Pons (tissue), 1 donor: ENCODE measurements at regions not wholly inside any gene's neighbourhood (a gene's known extent, or its start where the extent isn't known, plus 50 kb on each side); places are given as distances from the start of the nearest gene placed in this dataset.

Source experiments
- DNase-seq: peaks from one replicate; pipeline ENCODE4 v3.0.0-alpha.2; 2016; ENCODE audit warnings: low spot score

DNA sequence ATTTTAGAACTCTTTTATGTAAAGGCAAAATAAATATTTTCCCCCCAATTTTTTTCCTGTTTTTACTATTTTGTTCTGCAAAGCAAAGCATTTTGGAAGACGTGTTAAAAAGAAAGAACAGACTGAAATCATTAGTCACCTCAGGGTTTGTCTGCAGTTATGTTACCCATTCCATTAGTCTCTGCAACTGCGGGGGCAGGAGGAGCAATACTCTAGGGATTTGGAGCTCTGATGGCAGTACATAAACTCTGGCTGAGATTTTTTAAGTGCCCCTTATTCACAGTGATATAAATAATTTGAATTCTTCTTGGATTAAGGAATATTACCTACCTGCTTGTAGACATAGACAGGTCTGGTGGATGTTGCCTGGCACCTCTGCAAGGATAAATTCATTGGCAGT is 88.0 kb upstream of the CELF4 start:
- no peak for DNase-seq

GRCh38 chr18:37649930-37650329 is 84.3 kb upstream of the CELF4 start:
- DNase-seq, result no peak

- no peak for DNase-seq
Measured at GRCh38 chr18:37649416-37649815, 83.8 kb upstream of the CELF4 start.

GRCh38 chr18:37641573-37641972 is 76.0 kb upstream of the CELF4 start:
- no peak for DNase-seq

GRCh38 chr18:37640504-37640903 is 74.9 kb upstream of the CELF4 start:
- no peak for DNase-seq

DNA sequence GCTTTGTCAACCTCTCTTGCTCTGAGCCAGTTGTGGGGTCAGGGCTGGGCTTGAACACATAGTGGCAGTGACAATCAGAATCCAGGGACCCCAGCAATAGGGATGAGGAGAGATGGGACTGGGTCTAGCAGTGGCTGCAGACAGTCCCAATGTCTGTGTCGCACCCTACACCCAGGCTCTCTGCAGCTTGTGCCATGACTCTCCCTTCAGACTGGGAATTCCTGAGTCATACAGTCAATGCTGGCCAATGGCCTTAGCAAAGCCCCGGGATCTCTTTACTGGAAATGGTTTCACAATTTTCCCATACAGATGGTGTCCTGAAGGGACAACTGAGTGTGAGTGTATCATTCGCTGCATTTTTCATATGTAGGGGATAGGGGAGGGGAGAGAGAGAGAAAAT is 74.2 kb upstream of the CELF4 start:
- DNase-seq, result no peak

DNA sequence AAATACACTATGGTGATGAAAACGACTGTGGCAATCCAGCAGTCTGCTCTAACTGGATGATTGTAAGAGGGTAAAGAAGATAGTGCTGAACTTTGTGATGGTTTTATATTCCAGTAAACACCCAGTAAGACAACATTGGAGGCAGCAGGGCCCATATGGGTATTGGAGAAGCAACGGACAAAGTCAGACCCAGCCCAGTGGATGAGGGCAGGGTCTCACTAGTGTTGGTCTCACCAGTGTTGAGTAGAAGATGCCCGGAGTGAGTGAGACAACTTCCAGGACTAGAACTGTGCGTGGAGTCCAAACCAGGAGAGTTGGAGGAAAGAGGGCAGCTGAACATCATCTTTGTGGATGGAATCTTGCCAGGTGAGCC is 71.9 kb upstream of the CELF4 start:
- no peak for DNase-seq

GRCh38 chr18:37636831-37637477 is 71.4 kb upstream of the CELF4 start:
- no peak for DNase-seq

DNA sequence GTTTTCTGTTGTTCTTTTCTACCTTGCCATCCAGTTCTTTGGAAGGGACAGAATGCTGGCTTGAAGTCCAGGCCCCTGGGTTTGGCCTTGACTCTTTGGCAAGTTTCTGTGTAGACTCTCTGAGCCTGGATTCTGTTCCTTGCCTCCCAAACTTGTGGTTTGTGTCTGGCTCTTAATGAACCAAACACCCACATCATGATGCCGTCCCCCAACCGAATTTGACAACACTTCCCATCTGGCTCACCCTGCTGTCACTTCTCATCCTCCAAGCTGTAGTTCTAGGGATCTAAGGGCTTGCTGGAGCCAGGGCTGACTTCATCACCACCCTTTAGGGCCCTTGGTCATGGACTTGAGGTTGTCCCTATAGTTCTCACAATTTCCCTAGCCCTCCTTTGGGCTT is 68.9 kb upstream of the CELF4 start:
- DNase-seq, result no peak

DNA sequence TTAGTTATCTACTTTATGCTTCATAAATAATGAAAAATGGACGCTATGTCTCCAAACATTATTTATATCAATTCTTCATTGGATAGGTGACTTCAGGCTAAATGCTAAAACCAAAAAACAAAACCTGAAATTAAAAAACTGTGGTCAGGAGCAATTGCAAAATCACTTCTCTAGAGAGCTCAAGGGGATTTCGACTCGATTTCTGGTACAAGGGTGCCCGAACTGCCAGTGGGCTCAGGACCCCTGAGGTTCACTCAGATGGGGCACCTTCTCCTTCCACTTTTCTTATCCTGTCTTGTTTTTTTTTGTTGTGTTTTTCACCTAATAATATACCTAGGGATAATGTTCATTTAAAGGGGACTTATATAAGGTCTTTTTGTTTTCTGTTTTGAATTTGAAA is 65.8 kb upstream of the CELF4 start:
- DNase-seq, result no peak

- DNase-seq, result no peak
Measured at GRCh38 chr18:37630334-37630733, 64.7 kb upstream of the CELF4 start.

DNA sequence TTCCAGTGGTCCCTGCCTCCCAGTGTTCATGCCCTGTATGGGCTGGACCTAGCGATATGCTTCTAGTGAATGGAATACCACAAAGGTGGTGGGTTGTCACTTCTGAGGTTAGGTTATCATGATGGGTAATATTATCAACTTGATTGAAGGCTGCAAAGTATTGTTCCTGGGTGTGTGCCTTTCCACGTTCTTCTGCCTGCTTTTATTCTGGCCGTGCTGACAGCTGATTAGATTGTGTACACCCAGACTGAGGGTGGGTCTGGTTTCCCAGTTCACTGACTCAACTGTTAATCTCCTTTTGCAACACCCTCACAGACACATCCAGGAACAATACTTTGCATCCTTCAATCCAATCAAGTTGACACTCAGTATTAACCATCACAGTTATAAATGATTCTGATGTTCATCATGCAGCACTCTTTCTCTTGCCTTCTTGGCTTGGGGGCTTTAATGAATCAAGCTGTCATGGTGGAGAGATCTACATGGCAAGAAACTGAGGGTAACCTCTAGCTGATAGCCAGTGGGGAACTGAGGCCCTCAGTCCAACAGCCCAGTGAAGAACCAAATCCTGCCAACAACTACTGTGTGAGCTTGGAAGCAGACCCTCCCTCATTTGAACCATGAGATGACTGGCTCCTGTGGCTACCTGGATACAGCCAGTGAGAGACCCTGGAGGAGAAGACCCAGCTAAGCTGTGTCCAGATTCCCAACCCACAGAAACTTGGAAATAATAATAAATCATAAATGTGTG is 63.0 kb upstream of the CELF4 start:
- no peak for DNase-seq

DNA sequence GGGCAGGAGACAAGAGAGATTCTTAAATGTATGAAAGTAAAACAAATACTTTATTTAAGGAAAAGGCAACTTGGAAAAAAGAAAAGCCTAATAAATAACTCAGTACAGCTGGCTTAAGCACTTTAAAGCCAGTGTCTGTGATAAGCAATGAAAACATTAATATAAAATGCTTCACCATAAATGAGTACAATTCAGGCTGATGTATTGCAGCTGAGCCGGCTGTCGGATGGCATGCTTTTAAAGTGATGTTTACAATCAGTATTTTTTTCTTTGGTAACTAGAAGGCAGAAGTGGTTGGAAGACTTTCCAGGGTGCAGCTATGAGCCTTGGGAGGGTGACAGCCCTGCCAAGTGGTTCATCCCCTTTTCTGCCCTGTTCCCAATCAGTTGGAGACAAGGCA is 58.7 kb upstream of the CELF4 start:
- DNase-seq, result no peak

DNA sequence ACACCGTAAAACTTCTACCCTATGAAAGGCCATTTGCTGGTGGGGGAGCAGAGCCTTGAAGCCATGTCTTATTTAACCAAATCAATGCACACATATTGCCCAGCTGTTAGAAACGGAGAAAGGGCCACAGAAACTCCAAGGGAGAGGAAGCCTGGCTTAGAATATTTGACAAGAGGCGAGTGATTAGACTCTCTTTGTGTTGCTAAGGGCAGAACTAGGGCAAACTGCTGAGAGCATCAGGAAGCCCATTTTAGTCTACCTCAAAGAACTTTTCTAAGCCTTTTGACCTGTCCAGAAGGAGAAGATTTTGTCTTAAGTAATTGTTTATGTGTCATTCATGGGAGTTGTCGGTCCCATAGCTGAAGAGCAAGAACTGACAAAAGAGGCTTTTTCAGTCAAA is 54.4 kb upstream of the CELF4 start:
- DNase-seq, result no peak

DNA sequence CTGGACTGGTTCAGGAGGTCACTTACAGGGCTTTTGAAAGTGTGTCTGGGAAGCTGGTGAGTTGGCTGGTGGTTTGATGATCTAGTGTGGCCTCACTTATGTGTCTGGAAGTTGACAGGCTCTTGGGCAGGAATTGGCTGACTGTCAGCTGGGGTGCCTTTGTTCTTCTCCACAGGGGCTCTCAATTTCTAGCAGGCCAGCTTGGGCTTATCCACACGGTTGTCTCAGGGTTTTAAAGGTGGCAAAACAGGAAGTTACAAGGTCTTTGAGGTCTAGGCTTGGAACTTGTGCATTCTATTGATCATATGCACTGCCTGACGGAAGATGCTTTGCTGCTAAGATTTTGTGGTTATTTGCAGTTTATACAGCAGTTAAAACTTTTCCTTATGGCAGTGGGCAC is 52.0 kb upstream of the CELF4 start:
- no peak for DNase-seq
